ENCODE measurements at regions not wholly inside any gene's neighbourhood (a gene's known extent, or its start where the extent isn't known, plus 50 kb on each side); places are given as distances from the start of the nearest gene placed in this dataset.

- no peak for TF ChIP-seq CTCF (IDR thresholded peaks at IDR 0.05; ENCODE audit: low read depth, low read length)
- no peak for DNase-seq (ENCODE audit: extremely low read depth, low read depth)
These were observed 182.5 kb downstream of the CDC5L start for GRCh38 chr6:44569931-44570385.

- no peak for DNase-seq (ENCODE audit: extremely low read depth, low read depth)
- no peak for TF ChIP-seq CTCF (IDR thresholded peaks at IDR 0.05; ENCODE audit: low read depth, low read length)
These were observed 184.0 kb downstream of the CDC5L start for GRCh38 chr6:44571510-44571909.

- no peak for DNase-seq (ENCODE audit: extremely low read depth, low read depth)
- no peak for TF ChIP-seq CTCF (IDR thresholded peaks at IDR 0.05; ENCODE audit: low read depth, low read length)
These were observed 184.8 kb downstream of the CDC5L start for GRCh38 chr6:44572346-44572745.

DNA sequence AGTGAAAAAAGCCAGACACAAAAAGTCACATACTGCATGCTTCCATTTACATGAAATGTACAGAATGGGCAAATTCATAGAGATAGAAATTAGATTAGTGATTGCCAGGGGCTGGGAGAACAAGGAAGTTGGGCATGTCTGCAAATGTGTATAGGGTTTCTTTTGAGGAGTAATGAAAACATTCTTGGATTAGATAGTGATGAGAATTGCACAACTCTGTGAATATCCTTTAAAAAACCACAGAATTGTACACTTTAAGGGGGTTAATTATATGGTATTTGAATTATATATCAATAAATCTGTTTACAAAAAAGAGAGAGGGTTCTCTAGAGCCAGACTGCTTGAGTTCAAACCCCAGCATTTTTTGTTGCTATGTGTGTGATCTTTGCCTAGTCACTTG, 188.1 kb downstream of the CDC5L start:
- TF ChIP-seq CTCF (IDR thresholded peaks at IDR 0.05; ENCODE audit: low read depth, low read length), result no peak
- no peak for DNase-seq (ENCODE audit: extremely low read depth, low read depth)

DNA sequence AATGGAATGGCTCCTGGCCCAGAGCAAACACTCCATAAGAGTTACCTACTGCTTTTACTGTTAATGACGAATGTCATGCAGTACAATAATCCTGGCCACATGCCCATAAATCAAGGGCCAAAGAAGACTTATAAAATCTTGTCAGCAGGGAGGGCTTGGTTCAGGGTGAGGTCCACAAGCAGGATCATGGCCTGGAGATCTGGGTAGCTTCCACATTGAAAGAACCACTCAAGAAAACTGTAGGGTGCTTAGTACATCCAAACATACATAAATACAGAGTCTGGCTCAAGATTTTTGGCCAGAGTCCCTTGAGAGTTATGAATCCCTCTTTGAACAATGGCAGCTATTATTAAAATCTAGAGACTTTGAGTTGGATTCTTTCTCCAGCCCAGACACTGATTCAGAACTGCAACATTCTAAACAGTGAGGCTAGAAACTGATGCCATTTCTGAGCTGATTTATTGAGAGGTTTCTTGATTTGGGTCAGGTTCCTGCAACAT, 188.7 kb downstream of the CDC5L start:
- no peak for TF ChIP-seq CTCF (IDR thresholded peaks at IDR 0.05; ENCODE audit: low read depth, low read length)
- DNase-seq (ENCODE audit: extremely low read depth, low read depth), result no peak

DNA sequence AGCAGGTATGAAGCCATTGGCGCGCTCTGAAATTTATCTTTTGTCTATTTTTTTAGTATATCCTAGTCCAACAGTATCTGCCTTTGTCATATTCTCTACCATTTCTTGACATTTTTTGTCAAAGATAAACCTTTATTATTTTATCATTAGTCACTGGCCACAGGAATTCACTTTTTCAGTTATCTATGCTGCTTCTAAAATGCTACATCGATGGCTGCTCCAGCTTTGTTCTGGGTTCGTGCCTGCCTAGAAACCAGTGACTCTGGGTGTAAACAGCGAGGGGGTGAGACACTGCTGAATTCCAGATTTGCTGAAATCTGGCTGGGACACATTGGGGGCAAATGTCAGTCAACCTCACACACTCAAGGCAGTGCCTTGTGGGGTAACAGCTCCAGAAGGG, 193.4 kb downstream of the CDC5L start:
- DNase-seq (ENCODE audit: extremely low read depth, low read depth), result no peak
- no peak for TF ChIP-seq CTCF (IDR thresholded peaks at IDR 0.05; ENCODE audit: low read depth, low read length)

DNA sequence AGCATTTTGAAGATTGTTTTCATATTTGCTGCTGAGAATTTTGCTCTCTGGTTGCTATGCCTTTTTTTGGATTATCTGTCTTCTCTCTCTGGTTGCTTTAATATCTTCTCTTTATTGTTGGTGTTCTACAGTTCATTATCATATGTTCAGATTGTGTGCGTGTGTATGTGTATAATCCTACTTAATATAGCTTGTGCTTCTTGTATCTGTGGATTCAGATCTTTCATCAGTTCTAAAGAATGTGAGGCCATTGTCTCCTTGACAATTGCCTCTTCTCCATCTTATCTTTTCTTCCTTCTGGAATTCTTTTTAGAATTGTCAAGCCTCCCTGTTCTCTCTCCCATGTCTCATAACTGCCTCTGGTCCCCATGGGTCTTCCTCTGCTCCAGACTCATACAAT, 195.4 kb downstream of the CDC5L start:
- no peak for TF ChIP-seq CTCF (IDR thresholded peaks at IDR 0.05; ENCODE audit: low read depth, low read length)
- DNase-seq (ENCODE audit: extremely low read depth, low read depth), result no peak
